ENCODE measurements at regions not wholly inside any gene's neighbourhood (a gene's known extent, or its start where the extent isn't known, plus 50 kb on each side); places are given as distances from the start of the nearest gene placed in this dataset.
"Not testable (repeated sequence)": the region's sequence is repeated elsewhere in the genome, so short reads cannot be mapped to it uniquely, and the experiment has no call there.

DNA sequence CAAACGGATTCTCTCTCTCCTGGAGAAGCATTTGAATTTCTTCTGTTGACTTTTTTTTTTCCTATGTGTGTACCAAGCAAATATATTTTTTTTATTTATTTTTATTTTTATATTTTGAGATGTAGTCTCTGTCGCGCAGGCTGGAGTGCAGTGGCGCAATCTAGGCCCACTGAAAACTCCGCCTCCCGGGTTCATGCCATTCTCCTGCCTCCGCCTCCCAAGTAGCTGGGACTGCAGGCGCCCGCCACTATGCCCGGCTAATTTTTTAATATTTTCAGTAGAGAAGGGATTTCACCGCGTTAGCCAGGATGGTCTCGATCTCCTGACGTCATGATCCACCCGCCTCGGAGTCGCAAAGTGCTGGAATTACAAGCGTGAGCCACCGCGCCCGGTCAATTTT, 549.5 kb upstream of the GNPDA2 start:
- no peak overlapping the region for H3K4me3 ChIP-seq
- H2AFZ ChIP-seq: no peak overlapping the region
- no peaks in the 10 kb centered on the region for H3K27me3 ChIP-seq (replicated peaks; ENCODE audit: insufficient read depth)
- TF ChIP-seq EZH2 (IDR thresholded peaks at IDR 0.05; ENCODE audit: insufficient read depth, poor library complexity, severe bottlenecking) (no peak), EZH2phosphoT487 (IDR thresholded peaks at IDR 0.05; ENCODE audit: insufficient read depth, low read depth) (no peak)
- H3K4me2 ChIP-seq (ENCODE audit: unreplicated experiment): no peak overlapping the region
- 71 to 75% methylated on average over 21 of the region's 21 CpGs for WGBS, 2 experiments (ENCODE audit: low coverage in 1 of 2, low lambda C conversion rate in 2 of 2, missing lambda C conversion rate in 2 of 2)
- in situ Hi-C loops (cut with MboI): no loop called here
- DNase-seq: no peak
- no peaks in the 10 kb centered on the region for H3K4me1 ChIP-seq (ENCODE audit: insufficient read depth)
- no peaks in the 10 kb centered on the region for H3K9me2 ChIP-seq (ENCODE audit: insufficient read depth)
- no peaks in the 10 kb centered on the region for H3F3A ChIP-seq (ENCODE audit: insufficient read depth)
- H3K27ac ChIP-seq: no peak overlapping the region
- H4K20me1 ChIP-seq (ENCODE audit: insufficient read depth): no peaks in the 10 kb centered on the region
- H3K36me3 ChIP-seq (ENCODE audit: low read depth): no peaks in the 10 kb centered on the region
- H3K9ac ChIP-seq: no peak overlapping the region
- H3K79me2 ChIP-seq (ENCODE audit: insufficient read depth): no peaks in the 10 kb centered on the region
- H3K9me3 ChIP-seq (ENCODE audit: low read depth): no peaks in the 10 kb centered on the region

DNA sequence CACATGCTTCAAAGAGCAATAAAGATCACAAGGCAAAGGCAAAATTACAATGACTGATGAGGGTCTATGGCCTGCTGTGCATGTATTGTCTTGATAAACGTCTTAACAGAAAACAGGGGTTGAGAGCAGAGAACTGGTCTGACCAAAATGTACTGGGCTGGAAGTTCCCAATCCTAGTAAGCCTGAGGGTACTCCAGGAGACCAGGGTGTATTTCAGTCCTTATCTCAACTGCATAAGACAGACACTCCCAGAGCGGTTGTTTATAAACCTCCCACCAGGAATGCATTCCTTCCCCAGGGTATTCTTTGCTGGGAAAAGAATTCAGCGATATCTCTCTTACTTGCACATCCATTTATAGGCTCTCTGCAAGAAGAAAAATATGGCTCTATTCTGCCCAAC, 521.8 kb upstream of the GNPDA2 start:
- H3K36me3 ChIP-seq (ENCODE audit: low read depth); H3K9me2 ChIP-seq (ENCODE audit: insufficient read depth); H3K27ac ChIP-seq; H3K9me3 ChIP-seq (ENCODE audit: low read depth); H3K9ac ChIP-seq; H3F3A ChIP-seq (ENCODE audit: insufficient read depth); in situ Hi-C loops (cut with MboI); H2AFZ ChIP-seq; H3K4me1 ChIP-seq (ENCODE audit: insufficient read depth); H3K4me2 ChIP-seq (ENCODE audit: unreplicated experiment); H3K4me3 ChIP-seq; H4K20me1 ChIP-seq (ENCODE audit: insufficient read depth); DNase-seq; H3K79me2 ChIP-seq (ENCODE audit: insufficient read depth); H3K27me3 ChIP-seq (replicated peaks; ENCODE audit: insufficient read depth): not testable (repeated sequence)
- whole genome bisulfite sequencing, 2 experiments (ENCODE audit: low coverage in 1 of 2, low lambda C conversion rate in 2 of 2, missing lambda C conversion rate in 2 of 2): 26 to 30% methylated on average over 3 of the region's 3 CpGs

DNA sequence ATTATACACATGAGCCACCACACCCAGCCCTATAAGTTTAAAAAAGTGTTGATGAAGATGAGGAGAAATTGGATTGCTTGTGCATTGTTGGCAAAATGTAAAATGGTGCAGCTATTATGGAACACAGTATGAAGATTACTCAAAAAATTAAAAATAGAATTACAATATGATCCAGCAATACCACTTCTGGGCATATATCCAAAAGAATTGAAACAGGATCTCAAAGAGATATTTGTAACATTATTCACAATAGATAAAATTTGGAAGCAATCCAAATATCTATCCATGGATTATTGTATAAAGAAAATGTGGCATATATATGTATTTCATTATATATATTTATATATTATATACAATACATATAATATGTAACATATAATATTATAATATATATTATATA, 515.6 kb upstream of the GNPDA2 start:
- Histone ChIP-seq H3K4me3 (no peak overlapping the region), H3K27me3 (replicated peaks; ENCODE audit: insufficient read depth) (no peaks in the 10 kb centered on the region), H3K36me3 (ENCODE audit: low read depth) (no peaks in the 10 kb centered on the region), H3K79me2 (ENCODE audit: insufficient read depth) (no peaks in the 10 kb centered on the region), H2AFZ (no peak overlapping the region), H3K9ac (no peak overlapping the region), H3K9me3 (ENCODE audit: low read depth) (no peaks in the 10 kb centered on the region), H3K4me1 (ENCODE audit: insufficient read depth) (no peaks in the 10 kb centered on the region), H3K27ac (no peak overlapping the region), H3K9me2 (ENCODE audit: insufficient read depth) (no peaks in the 10 kb centered on the region), H3K4me2 (ENCODE audit: unreplicated experiment) (no peak overlapping the region), H3F3A (ENCODE audit: insufficient read depth) (no peaks in the 10 kb centered on the region), H4K20me1 (ENCODE audit: insufficient read depth) (no peaks in the 10 kb centered on the region)
- no peak for TF ChIP-seq EZH2 (IDR thresholded peaks at IDR 0.05; ENCODE audit: insufficient read depth, poor library complexity, severe bottlenecking)
- TF ChIP-seq EZH2phosphoT487 (IDR thresholded peaks at IDR 0.05; ENCODE audit: insufficient read depth, low read depth): no peak
- no peak for DNase-seq
- in situ Hi-C loops (cut with MboI): no loop called here

DNA sequence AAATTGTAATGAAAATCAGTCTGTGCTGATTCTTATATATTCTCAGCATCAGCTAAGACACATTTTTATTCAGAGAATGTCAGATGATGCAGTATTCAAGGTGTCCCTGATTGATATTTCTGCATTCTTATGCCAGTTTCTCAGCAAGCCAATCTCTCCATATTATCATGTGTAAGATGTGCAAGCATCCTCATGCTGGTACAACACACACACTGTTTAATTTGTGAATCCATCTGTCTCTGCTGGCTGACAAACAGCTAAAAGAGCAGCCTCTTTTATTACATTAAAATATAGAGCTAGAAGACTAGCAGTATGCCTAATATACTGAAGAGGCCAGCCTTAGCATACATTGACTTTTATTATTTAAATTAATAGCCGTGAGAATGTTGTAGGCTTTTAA, 502.9 kb upstream of the GNPDA2 start:
- in situ Hi-C loops (cut with MboI): no loop called here

DNA sequence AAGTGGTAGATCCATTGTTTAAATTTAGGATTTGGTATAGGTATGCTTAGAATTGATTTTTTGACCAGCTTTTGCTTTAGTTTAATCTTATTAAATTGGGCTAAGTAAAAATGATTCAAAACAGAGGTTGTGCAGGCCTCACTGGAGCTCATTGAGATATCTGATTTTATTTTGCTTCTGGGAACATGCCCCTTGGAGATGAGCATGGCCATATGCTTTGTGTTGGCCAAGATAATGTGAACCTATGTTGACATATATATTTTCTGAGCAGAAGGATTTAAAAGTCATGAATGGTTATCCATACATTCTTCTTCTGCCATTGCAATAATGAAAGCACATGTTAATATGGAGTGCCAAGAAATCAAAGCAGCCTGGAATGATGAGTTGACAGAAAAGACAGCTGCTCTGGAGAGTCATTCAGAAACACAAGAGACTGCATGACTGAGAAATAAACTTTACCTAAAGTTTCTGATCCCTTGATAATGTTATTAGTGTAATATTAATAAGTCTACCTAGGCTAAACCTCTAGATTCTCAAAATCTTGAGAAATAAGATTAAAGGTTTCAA, 489.7 kb upstream of the GNPDA2 start:
- no peak overlapping the region for H3K9ac ChIP-seq
- no peaks in the 10 kb centered on the region for H3K4me1 ChIP-seq (ENCODE audit: insufficient read depth)
- H3F3A ChIP-seq (ENCODE audit: insufficient read depth): no peaks in the 10 kb centered on the region
- in situ Hi-C loops (cut with MboI): no loop called here
- no peaks in the 10 kb centered on the region for H3K9me2 ChIP-seq (ENCODE audit: insufficient read depth)
- no peaks in the 10 kb centered on the region for H3K9me3 ChIP-seq (ENCODE audit: low read depth)
- no peak overlapping the region for H3K27ac ChIP-seq
- no peak overlapping the region for H2AFZ ChIP-seq
- TF ChIP-seq EZH2 (IDR thresholded peaks at IDR 0.05; ENCODE audit: insufficient read depth, poor library complexity, severe bottlenecking): no peak
- no peak for TF ChIP-seq EZH2phosphoT487 (IDR thresholded peaks at IDR 0.05; ENCODE audit: insufficient read depth, low read depth)
- H3K4me3 ChIP-seq: no peak overlapping the region
- no peaks in the 10 kb centered on the region for H3K36me3 ChIP-seq (ENCODE audit: low read depth)
- H3K4me2 ChIP-seq (ENCODE audit: unreplicated experiment): no peak overlapping the region
- no peak for DNase-seq
- H3K27me3 ChIP-seq (replicated peaks; ENCODE audit: insufficient read depth): no peaks in the 10 kb centered on the region
- no peaks in the 10 kb centered on the region for H4K20me1 ChIP-seq (ENCODE audit: insufficient read depth)
- no peaks in the 10 kb centered on the region for H3K79me2 ChIP-seq (ENCODE audit: insufficient read depth)

More for the DNA sequence above, 502.9 kb upstream of the GNPDA2 start:
- no peaks in the 10 kb centered on the region for H3K27me3 ChIP-seq (replicated peaks; ENCODE audit: insufficient read depth)
- 13 to 14% methylated on average over 1 of the region's 1 CpG for WGBS, 2 experiments (ENCODE audit: low coverage in 1 of 2, low lambda C conversion rate in 2 of 2, missing lambda C conversion rate in 2 of 2)
- no peak overlapping the region for H2AFZ ChIP-seq
- H3K79me2 ChIP-seq (ENCODE audit: insufficient read depth): no peaks in the 10 kb centered on the region
- no peak for DNase-seq
- no peak for TF ChIP-seq EZH2phosphoT487 (IDR thresholded peaks at IDR 0.05; ENCODE audit: insufficient read depth, low read depth)
- TF ChIP-seq EZH2 (IDR thresholded peaks at IDR 0.05; ENCODE audit: insufficient read depth, poor library complexity, severe bottlenecking): no peak
- no peak overlapping the region for H3K27ac ChIP-seq
- no peaks in the 10 kb centered on the region for H3K9me2 ChIP-seq (ENCODE audit: insufficient read depth)
- H3F3A ChIP-seq (ENCODE audit: insufficient read depth): no peaks in the 10 kb centered on the region
- H3K9me3 ChIP-seq (ENCODE audit: low read depth): no peaks in the 10 kb centered on the region
- no peaks in the 10 kb centered on the region for H4K20me1 ChIP-seq (ENCODE audit: insufficient read depth)
- no peak overlapping the region for H3K4me2 ChIP-seq (ENCODE audit: unreplicated experiment)
- H3K36me3 ChIP-seq (ENCODE audit: low read depth): no peaks in the 10 kb centered on the region
- H3K4me1 ChIP-seq (ENCODE audit: insufficient read depth): no peaks in the 10 kb centered on the region
- no peak overlapping the region for H3K4me3 ChIP-seq
- no peak overlapping the region for H3K9ac ChIP-seq

DNA sequence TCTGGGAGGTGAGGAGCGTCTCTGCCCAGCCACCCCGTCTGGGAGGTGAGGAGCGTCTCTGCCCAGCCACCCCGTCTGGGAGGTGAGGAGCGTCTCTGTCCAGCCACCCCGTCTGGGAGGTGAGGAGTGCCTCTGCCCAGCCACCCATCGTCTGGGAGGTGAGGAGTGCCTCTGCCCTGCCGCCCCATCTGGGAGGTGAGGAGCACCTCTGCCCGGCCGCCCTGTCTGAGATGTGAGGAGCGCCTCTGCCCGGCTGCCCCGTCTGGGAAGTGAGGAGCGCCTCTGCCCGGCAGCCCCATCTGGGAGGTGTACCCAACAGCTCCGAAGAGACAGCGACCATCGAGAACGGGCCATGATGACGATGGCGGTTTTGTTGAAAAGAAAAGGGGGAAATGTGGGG, 482.1 kb upstream of the GNPDA2 start:
- H4K20me1 ChIP-seq (ENCODE audit: insufficient read depth); H3K9ac ChIP-seq; H2AFZ ChIP-seq; H3K27me3 ChIP-seq (replicated peaks; ENCODE audit: insufficient read depth); H3K9me3 ChIP-seq (ENCODE audit: low read depth); DNase-seq; H3K36me3 ChIP-seq (ENCODE audit: low read depth); H3K4me3 ChIP-seq; in situ Hi-C loops (cut with MboI); H3F3A ChIP-seq (ENCODE audit: insufficient read depth); H3K79me2 ChIP-seq (ENCODE audit: insufficient read depth); H3K27ac ChIP-seq; H3K4me2 ChIP-seq (ENCODE audit: unreplicated experiment); H3K4me1 ChIP-seq (ENCODE audit: insufficient read depth); H3K9me2 ChIP-seq (ENCODE audit: insufficient read depth): not testable (repeated sequence)
- 62% methylated on average over 4 to 20 of the region's 21 CpGs for WGBS, 2 experiments (ENCODE audit: low coverage in 1 of 2, low lambda C conversion rate in 2 of 2, missing lambda C conversion rate in 2 of 2)

DNA sequence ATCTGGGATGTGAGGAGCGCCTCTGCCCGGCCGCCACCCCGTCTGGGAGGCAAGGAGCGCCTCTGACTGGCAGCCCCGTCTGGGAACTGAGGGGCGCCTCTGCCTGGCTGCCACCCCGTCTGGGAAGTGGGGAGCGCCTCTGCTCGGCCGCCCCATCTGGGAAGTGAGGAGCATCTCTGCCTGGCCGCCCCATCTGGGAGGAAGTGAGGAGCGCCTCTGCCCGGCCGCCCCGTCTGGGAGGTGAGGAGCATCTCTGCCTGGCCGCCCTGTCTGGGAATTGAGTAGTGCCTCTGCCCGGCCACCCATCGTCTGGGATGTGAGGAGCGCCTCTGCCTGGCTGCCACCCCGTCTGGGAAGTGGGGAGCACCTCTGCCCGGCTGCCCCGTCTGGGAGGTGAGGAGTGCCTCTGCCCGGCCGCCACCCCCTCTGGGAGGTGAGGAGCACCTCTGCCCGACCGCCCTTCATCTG, 481.5 kb upstream of the GNPDA2 start:
- H3K27ac ChIP-seq; H3F3A ChIP-seq (ENCODE audit: insufficient read depth); DNase-seq; H4K20me1 ChIP-seq (ENCODE audit: insufficient read depth); H3K4me2 ChIP-seq (ENCODE audit: unreplicated experiment); H3K4me1 ChIP-seq (ENCODE audit: insufficient read depth); H2AFZ ChIP-seq; H3K9ac ChIP-seq; H3K9me3 ChIP-seq (ENCODE audit: low read depth); H3K9me2 ChIP-seq (ENCODE audit: insufficient read depth); H3K4me3 ChIP-seq; H3K36me3 ChIP-seq (ENCODE audit: low read depth); H3K27me3 ChIP-seq (replicated peaks; ENCODE audit: insufficient read depth); H3K79me2 ChIP-seq (ENCODE audit: insufficient read depth); in situ Hi-C loops (cut with MboI): not testable (repeated sequence)
- 72 to 95% methylated on average over 4 to 21 of the region's 27 CpGs for WGBS, 2 experiments (ENCODE audit: low coverage in 1 of 2, low lambda C conversion rate in 2 of 2, missing lambda C conversion rate in 2 of 2)
